Fibroblast of lung (primary cell): ENCODE measurements at regions not wholly inside any gene's neighbourhood (a gene's known extent, or its start where the extent isn't known, plus 50 kb on each side); places are given as distances from the start of the nearest gene placed in this dataset.

Source experiments
- DNase-seq, 2 donors: peaks; one replicate each; pipeline versions ENCODE4 v3.0.0 to v3.0.0-alpha.2; 2010; ENCODE audit warnings: low read depth in 2 of 2
- H2AFZ ChIP-seq: 2 replicates; pipeline ENCODE4 v1.5.1; 2012; ENCODE audit warnings: low read length, control low read depth, inconsistent platforms
- H3K27ac ChIP-seq: 2 replicates; pipeline ENCODE4 v1.5.1; 2011; ENCODE audit warnings: low read length, control low read depth; ENCODE audit not compliant: insufficient read depth
- H3K27me3 ChIP-seq: 2 replicates; pipeline ENCODE4 v1.5.1; 2011; ENCODE audit warnings: mild to moderate bottlenecking, low read length; ENCODE audit not compliant: control insufficient read depth, insufficient read depth
- H3K36me3 ChIP-seq: 2 replicates; pipeline ENCODE4 v1.5.1; 2011; ENCODE audit warnings: low read length; ENCODE audit not compliant: control insufficient read depth, insufficient read depth
- H3K4me1 ChIP-seq: 2 replicates; pipeline ENCODE4 v1.5.1; 2011; ENCODE audit warnings: low read length; ENCODE audit not compliant: control insufficient read depth, insufficient read depth; ENCODE audit errors: extremely low read depth
- H3K4me2 ChIP-seq: 2 replicates; pipeline ENCODE4 v1.5.1; 2011; ENCODE audit warnings: low read length, control low read depth; ENCODE audit not compliant: insufficient read depth; ENCODE audit errors: extremely low read depth
- H3K4me3 ChIP-seq, 4 experiments: fragments of 200-600 bp in 1 of 4; sonication (generic) in 1 of 4; replicated peaks in 1 of 4; 2 replicates each; pipeline ENCODE4 v1.5.1; 2011 to 2016; ENCODE audit warnings: low read length in 4 of 4, low read depth in 3 of 4, mild to moderate bottlenecking in 3 of 4, control low read depth in 2 of 4, inconsistent platforms in 1 of 4, mixed read lengths in 1 of 4; ENCODE audit not compliant: insufficient read depth in 1 of 4; ENCODE audit errors: control extremely low read depth in 1 of 4
- H3K79me2 ChIP-seq: 2 replicates; pipeline ENCODE4 v1.5.1; 2012; ENCODE audit warnings: mild to moderate bottlenecking, low read length, inconsistent platforms; ENCODE audit not compliant: control insufficient read depth, insufficient read depth
- H3K9ac ChIP-seq: 2 replicates; pipeline ENCODE4 v1.5.1; 2011; ENCODE audit warnings: mild to moderate bottlenecking, low read length, control low read depth; ENCODE audit not compliant: insufficient read depth
- H3K9me3 ChIP-seq: 2 replicates; pipeline ENCODE4 v1.5.1; 2012; ENCODE audit warnings: low read depth, low read length; ENCODE audit not compliant: control insufficient read depth, insufficient read depth
- H4K20me1 ChIP-seq: 2 replicates; pipeline ENCODE4 v1.5.1; 2011; ENCODE audit warnings: low read length; ENCODE audit not compliant: control insufficient read depth, insufficient read depth; ENCODE audit errors: extremely low read depth
- CTCF ChIP-seq, 2 donors: IDR thresholded peaks in 1 of 2; conservative IDR thresholded peaks in 1 of 2; 1 replicate in 1 of 2; 2 replicates in 1 of 2; pipeline ENCODE4 v1.5.1; 2011 to 2012; ENCODE audit warnings: low read length in 2 of 2, control low read depth in 1 of 2, inconsistent platforms in 1 of 2, low read depth in 1 of 2, mild to moderate bottlenecking in 1 of 2
- EZH2 ChIP-seq: IDR thresholded peaks from 2 replicates; pipeline ENCODE4 v1.5.1; 2012; ENCODE audit warnings: low read length, control low read depth, mild to moderate bottlenecking; ENCODE audit errors: missing control alignments

GRCh38 chrX:28133763-28134162, 152.5 kb upstream of the DCAF8L1 start:
- Histone ChIP-seq H3K4me3 (no peak overlapping the region), H3K9me3 (no peaks in the 10 kb centered on the region), H3K9ac (no peak overlapping the region), H3K27ac (no peak overlapping the region), H3K27me3 (no peaks in the 10 kb centered on the region), H4K20me1 (no peaks in the 10 kb centered on the region), H3K4me1 (no peaks in the 10 kb centered on the region), H3K79me2 (no peaks in the 10 kb centered on the region), H2AFZ (no peak overlapping the region), H3K36me3 (no peaks in the 10 kb centered on the region), H3K4me2 (no peak overlapping the region)
- TF ChIP-seq EZH2: no peak
- no peak for DNase-seq

GRCh38 chrX:28127662-28128061, 146.4 kb upstream of the DCAF8L1 start:
- H3K4me1 ChIP-seq: no peaks in the 10 kb centered on the region
- no peak overlapping the region for H3K9ac ChIP-seq
- H2AFZ ChIP-seq: no peak overlapping the region
- no peak overlapping the region for H3K4me3 ChIP-seq
- no peaks in the 10 kb centered on the region for H3K9me3 ChIP-seq
- H3K4me2 ChIP-seq: no peak overlapping the region
- no peak for TF ChIP-seq EZH2
- TF ChIP-seq CTCF (conservative IDR thresholded peaks at IDR 0.05 in 1 of 2, IDR thresholded peaks at IDR 0.05 in 1 of 2; ENCODE audit: low read depth in 1 of 2, low read length in 2 of 2): no peak
- H3K36me3 ChIP-seq: no peaks in the 10 kb centered on the region
- H3K27me3 ChIP-seq: no peaks in the 10 kb centered on the region
- peak in 1 of 2 donors; percentile 20 for DNase-seq
- no peaks in the 10 kb centered on the region for H3K79me2 ChIP-seq
- no peaks in the 10 kb centered on the region for H4K20me1 ChIP-seq
- H3K27ac ChIP-seq: no peak overlapping the region

- Histone ChIP-seq H3K27ac (no peak overlapping the region), H3K27me3 (no peaks in the 10 kb centered on the region), H4K20me1 (no peaks in the 10 kb centered on the region), H3K79me2 (no peaks in the 10 kb centered on the region), H3K4me2 (no peak overlapping the region), H3K9me3 (no peaks in the 10 kb centered on the region), H2AFZ (no peak overlapping the region), H3K4me1 (no peaks in the 10 kb centered on the region), H3K36me3 (no peaks in the 10 kb centered on the region), H3K4me3 (no peak overlapping the region), H3K9ac (no peak overlapping the region)
- peak in 1 of 2 donors; percentile 43 for DNase-seq
- TF ChIP-seq EZH2: no peak
- TF ChIP-seq CTCF (conservative IDR thresholded peaks at IDR 0.05 in 1 of 2, IDR thresholded peaks at IDR 0.05 in 1 of 2; ENCODE audit: low read depth in 1 of 2, low read length in 2 of 2): no peak
These were observed 145.6 kb upstream of the DCAF8L1 start for GRCh38 chrX:28126886-28127285.
